Stimulated activated CD4-positive, alpha-beta T cell treated with anti-CD3 and anti-CD28 coated beads, Interleukin-1b, Interleukin-23, amount 100 ng/mL, for 1 hour (primary cell): ENCODE measurements at regions not wholly inside any gene's neighbourhood (a gene's known extent, or its start where the extent isn't known, plus 50 kb on each side); places are given as distances from the start of the nearest gene placed in this dataset.
"Not testable (repeated sequence)": the region's sequence is repeated elsewhere in the genome, so short reads cannot be mapped to it uniquely, and the experiment has no call there.

Source experiments
- DNase-seq, 2 donors: peaks; one replicate each; pipeline ENCODE4 v3.0.0-alpha.2; 2020; ENCODE audit warnings: low read depth in 2 of 2

DNA sequence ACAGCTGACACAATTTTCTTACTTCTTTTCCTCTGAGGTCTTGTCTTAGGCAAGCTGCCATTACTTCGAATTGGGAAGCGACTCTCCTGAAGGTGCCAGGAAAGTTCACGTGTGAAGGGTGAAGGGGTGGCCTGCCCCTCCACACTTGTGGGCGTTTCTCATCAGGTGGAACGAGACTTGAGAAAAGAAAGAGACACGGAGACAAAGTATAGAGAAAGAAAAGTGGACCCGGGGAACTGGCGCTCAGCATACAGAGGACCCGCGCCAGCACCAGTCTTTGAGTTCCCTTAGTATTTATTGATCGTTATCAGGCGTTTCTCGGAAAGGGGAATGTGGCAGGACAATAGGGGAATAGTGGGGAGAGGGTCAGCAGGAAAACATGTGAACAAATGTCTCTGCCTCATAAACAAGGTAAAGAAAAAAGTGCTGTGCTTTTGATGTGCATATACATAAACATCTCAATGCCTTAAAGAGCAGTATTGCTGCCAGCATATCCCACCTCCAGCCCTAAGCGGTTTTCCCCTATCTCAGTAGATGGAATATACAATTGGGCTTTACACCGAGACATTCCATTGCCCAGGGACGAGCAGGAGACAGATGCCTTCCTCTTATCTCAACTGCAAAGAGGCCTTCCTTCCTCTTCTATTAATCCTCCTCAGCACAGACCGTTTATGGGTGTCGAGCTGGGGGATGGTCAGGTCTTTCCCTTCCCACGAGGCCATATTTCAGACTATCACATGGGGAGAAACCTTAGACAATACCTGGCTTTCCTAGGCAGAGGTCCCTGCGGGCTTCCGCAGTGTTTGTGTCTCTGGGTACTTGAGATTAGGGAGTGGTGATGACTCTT is 367.0 kb upstream of the SGCG start:
- not testable (repeated sequence) for DNase-seq

- not testable (repeated sequence) for DNase-seq
Observed at GRCh38 chr13:22814433-22814832, 366.3 kb upstream of the SGCG start.

- DNase-seq = no peak
Observed at GRCh38 chr13:22821589-22821988, 359.2 kb upstream of the SGCG start.

DNA sequence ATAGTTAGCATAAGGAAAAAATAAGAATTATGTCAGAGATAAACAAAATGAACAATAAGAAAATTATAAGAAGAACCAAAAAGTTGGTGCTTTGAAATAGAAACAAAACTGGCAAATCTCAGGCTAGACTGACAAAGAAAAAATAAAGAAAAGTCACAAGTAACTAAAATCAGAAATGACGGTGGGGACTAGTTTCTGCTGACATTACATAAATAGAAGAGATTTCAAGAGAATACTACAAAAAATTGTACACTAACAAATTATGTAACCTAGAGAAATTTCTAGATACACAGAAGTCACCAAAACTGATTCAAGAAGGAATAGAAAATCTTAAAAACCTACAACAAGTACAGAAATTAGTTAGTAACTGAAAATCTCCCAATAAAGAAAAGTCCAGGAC is 355.6 kb upstream of the SGCG start:
- no peak for DNase-seq

- DNase-seq = no peak
Observed at GRCh38 chr13:22828081-22828480, 352.7 kb upstream of the SGCG start.

DNA sequence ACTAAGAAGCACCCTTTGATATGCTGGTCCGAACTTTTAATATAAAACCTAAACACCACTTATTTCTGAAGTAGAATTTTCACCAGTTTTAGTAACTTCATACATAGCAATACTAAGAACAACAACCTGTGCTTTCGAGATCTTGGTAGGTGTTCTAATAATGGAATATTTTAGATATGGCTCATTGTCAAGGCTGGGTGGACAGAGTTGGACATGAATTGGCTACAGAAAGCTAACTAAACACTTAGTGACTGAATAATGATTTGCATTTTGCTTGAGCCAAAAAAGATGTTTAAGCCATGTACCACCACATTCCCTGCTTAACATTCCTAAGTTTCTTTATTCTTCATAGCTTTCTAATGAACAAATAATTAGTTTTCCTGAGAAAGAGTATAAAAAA is 344.3 kb upstream of the SGCG start:
- DNase-seq = no peak

GRCh38 chr13:22837980-22838647 is 342.7 kb upstream of the SGCG start:
- no peak for DNase-seq

DNA sequence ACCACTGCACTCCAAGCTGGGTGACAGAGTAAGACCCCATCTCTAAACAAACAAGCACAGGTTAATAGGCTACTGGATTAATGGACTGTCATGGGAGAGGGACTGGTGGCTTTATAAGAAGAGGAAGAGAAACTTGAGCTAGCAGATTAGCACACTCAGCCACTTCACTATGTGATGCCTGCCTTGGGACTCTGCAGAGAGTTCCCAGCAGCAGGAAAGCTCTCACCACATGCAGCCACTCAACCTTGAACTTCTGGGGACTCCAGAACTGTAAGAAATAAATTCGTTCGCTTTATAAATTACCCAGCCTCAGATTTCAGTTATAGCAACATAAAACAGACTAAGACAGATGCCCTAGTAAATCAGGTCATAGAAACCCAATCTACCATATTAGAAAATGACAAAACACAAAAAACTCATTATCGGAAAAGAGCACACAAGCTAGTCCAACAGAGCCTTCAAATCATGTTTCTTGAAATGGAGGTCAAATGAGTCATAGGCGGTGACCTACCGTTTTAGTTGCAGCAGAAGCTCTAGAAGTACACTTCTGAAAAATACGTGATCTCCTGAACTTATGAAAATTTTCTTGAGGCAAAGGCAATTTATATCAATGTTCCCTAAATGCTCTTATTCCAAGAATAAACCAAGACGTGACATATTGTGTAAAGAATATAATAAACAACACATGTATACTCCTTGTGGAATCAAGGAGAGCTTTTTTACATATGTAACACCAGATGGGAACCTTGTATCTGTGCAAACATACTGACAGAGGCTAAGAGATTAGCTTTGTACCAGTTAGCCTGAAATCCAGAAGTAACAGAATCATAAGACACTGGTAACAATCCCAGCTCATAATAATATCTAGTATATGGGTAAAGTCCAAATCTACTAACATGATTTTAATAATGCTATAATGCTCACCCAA is 340.9 kb upstream of the SGCG start:
- no peak for DNase-seq

GRCh38 chr13:22846551-22846950 is 334.2 kb upstream of the SGCG start:
- no peak for DNase-seq

GRCh38 chr13:22848539-22849052 is 332.2 kb upstream of the SGCG start:
- no peak for DNase-seq

- no peak for DNase-seq
Observed at GRCh38 chr13:22855926-22856325, 324.9 kb upstream of the SGCG start.

DNA sequence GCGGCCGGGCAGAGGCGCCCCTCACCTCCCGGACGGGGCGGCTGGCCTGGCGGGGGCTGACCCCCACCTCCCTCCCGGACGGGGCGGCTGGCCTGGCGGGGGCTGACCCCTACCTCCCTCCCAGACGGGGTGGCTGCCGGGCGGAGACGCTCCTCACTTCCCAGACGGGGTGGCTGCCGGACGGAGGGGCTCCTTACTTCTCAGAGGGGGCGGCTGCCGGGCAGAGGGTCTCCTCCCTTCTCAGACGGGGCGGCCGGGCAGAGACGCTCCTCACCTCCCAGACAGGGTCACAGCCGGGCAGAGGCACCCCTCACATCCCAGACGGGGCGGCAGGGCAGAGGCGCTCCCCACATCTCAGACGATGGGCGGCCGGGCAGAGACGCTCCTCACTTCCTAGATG is 321.8 kb upstream of the SGCG start:
- not testable (repeated sequence) for DNase-seq

GRCh38 chr13:22859411-22859810 is 321.4 kb upstream of the SGCG start:
- DNase-seq = not testable (repeated sequence)

DNA sequence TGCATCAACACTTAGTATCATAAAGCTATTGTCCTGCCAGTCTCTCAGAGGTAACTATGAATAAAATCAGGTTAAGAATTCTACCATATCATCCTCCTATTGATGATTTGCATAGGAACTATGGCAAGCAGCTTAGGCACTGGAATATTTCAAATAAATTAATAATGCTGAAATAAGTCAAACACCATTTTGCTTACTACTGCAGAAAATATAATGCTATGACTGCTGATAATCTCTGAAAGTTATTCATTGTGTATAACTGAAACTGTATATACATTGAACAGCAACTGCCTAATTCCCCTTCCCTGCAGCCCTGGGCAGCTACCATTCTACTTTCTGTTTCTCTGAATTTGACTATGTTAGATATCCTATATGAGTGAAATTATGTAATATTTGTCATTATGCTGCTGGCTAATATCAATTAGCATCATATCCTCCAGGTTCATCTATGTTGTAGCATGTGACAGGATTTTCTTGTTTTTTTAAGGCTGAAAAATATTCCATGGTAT is 318.8 kb upstream of the SGCG start:
- no peak for DNase-seq

DNA sequence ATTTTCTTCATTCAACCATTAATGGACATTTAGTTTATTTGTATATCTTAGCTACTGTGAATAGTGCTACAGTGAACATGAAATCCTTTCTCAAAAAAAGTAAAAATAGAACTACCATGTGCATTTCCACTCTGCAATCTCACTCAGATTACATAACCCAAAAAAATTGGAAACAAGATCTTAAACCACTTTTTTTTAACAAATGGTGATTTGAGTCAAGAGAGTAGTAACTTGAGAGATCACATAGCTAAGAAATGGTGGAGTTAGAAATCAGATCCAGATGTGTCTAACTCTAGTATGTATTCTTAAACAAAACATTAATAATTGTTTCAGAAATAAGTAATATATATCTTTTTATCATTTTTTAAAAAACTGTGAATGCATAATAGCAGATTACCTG is 318.3 kb upstream of the SGCG start:
- no peak for DNase-seq

DNA sequence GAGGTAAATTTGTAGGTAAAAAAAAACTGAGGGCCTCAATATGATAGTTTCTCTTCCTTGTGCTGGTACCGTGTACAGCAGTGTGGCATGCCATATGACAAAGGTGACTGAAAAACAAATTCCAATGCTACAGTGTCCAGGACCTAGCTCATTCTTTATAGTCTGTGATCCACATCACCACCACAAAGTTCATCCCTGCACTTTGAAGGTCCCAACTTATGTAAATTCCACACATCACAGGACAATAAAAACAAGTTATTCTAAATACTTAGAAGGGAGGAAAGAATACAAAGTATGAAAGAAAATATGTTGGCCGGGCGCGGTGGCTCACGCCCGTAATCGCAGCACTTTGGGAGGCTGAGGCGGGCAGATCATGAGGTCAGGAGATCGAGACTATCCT is 314.6 kb upstream of the SGCG start:
- no peak for DNase-seq

DNA sequence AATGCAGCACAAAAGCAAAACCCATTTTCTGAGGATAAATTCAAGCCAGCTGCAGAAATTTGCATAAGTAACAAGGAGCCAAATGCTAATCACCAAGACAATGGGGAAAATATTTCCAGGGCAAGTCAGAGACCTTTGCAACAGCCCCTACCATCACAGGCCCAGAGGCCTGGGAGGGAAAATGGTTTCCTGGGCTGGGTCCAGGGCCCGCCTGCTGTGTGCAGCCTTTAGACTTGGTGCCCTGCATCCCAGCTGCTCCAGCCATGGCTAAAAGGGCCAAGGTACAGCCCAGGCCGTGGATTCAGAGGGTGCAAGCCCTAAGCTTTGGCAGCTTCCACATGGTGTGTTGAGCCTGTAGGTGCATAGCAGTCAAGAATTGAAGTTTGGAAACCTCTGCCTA is 309.5 kb upstream of the SGCG start:
- DNase-seq = no peak

- no peak for DNase-seq
Observed at GRCh38 chr13:22874839-22875238, 305.9 kb upstream of the SGCG start.

GRCh38 chr13:22877421-22877820 is 303.4 kb upstream of the SGCG start:
- DNase-seq = no peak

GRCh38 chr13:22880741-22881720 is 299.7 kb upstream of the SGCG start:
- DNase-seq = no peak
